ENCODE measurements at regions not wholly inside any gene's neighbourhood (a gene's known extent, or its start where the extent isn't known, plus 50 kb on each side); places are given as distances from the start of the nearest gene placed in this dataset.

DNA sequence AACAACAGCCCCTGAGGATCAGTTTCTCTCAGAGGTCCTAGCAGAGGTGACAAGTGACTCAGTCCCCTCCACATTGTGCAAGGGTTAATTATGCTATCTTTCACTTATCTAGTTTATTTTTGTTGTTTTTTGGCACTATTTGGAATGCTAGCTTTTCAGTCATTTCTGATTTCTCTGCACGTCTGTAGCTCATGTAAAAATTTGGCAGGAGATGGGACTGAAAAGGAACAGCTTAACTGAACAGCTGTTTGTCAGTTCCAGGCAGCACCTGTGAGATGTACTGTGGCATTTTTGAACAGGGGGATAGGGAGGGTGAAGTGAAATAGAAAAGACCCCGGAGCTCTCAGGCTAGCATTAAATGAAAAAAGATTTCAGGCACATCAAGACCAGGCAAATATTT is 313.5 kb downstream of the SUCLA2 start:
- TF ChIP-seq, protein P1, sequence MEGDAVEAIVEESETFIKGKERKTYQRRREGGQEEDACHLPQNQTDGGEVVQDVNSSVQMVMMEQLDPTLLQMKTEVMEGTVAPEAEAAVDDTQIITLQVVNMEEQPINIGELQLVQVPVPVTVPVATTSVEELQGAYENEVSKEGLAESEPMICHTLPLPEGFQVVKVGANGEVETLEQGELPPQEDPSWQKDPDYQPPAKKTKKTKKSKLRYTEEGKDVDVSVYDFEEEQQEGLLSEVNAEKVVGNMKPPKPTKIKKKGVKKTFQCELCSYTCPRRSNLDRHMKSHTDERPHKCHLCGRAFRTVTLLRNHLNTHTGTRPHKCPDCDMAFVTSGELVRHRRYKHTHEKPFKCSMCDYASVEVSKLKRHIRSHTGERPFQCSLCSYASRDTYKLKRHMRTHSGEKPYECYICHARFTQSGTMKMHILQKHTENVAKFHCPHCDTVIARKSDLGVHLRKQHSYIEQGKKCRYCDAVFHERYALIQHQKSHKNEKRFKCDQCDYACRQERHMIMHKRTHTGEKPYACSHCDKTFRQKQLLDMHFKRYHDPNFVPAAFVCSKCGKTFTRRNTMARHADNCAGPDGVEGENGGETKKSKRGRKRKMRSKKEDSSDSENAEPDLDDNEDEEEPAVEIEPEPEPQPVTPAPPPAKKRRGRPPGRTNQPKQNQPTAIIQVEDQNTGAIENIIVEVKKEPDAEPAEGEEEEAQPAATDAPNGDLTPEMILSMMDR (conservative IDR thresholded peaks at IDR 0.05; ENCODE audit: low read length) = no peak
- no peak for TF ChIP-seq EZH2phosphoT487 (IDR thresholded peaks at IDR 0.05; ENCODE audit: borderline replicate concordance)

Data from Loucy (cell line).